Neural progenitor cell (in vitro differentiated cells): ENCODE measurements at regions not wholly inside any gene's neighbourhood (a gene's known extent, or its start where the extent isn't known, plus 50 kb on each side); places are given as distances from the start of the nearest gene placed in this dataset.

Source experiments
- EZH2 ChIP-seq: fragments of 200-600 bp; sonication (generic); IDR thresholded peaks from 2 replicates; pipeline ENCODE4 v1.6.1; 2017; ENCODE audit warnings: antibody characterized with exemption, mild to moderate bottlenecking, moderate library complexity
- TF ChIP-seq, protein P1 (sequence below): fragments of 200-600 bp; sonication (generic); IDR thresholded peaks from 2 replicates; pipeline ENCODE4 v1.5.1; 2017; ENCODE audit warnings: antibody characterized with exemption, mild to moderate bottlenecking

DNA sequence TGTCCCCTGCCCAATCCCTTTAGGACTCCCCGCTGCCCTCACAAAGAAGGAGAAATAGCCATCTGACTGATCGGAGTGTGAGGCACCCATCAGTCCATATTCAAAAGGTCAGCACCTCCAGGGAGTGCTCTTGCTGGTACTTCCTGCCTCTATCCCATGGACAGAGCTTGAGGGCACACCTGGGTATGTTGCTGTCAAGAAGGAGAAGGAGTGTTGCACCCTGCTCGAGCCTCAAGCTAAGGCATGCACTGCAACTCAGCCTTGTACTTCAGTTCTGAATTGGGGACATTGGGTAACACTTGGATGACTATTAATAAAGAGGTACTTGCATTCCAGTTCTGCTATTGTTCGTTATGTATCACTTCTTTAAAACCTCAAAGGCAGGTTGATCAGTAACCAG lies 190.3 kb upstream of the ZC3H12A start:
- TF ChIP-seq, protein P1, sequence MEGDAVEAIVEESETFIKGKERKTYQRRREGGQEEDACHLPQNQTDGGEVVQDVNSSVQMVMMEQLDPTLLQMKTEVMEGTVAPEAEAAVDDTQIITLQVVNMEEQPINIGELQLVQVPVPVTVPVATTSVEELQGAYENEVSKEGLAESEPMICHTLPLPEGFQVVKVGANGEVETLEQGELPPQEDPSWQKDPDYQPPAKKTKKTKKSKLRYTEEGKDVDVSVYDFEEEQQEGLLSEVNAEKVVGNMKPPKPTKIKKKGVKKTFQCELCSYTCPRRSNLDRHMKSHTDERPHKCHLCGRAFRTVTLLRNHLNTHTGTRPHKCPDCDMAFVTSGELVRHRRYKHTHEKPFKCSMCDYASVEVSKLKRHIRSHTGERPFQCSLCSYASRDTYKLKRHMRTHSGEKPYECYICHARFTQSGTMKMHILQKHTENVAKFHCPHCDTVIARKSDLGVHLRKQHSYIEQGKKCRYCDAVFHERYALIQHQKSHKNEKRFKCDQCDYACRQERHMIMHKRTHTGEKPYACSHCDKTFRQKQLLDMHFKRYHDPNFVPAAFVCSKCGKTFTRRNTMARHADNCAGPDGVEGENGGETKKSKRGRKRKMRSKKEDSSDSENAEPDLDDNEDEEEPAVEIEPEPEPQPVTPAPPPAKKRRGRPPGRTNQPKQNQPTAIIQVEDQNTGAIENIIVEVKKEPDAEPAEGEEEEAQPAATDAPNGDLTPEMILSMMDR, result no peak
- TF ChIP-seq EZH2, result no peak
